HFFc6 (cell line): ENCODE measurements at regions not wholly inside any gene's neighbourhood (a gene's known extent, or its start where the extent isn't known, plus 50 kb on each side); places are given as distances from the start of the nearest gene placed in this dataset.
A peak's percentile ranks its signal among the peaks of the same experiment; 100 is the strongest.

Experiments used
- DNase-seq: peaks from one replicate; pipeline ENCODE4 v3.0.0-alpha.2; 2018
- H3K27ac Mint-ChIP-seq: 2 replicates; pipeline ENCODE4 v1.8.0; 2020; ENCODE audit warnings: mild to moderate bottlenecking, mixed read lengths
- H3K27me3 Mint-ChIP-seq: 2 replicates; pipeline ENCODE4 v1.8.0; 2021; ENCODE audit warnings: mild to moderate bottlenecking, moderate library complexity, mixed read lengths; ENCODE audit not compliant: insufficient read depth
- H3K36me3 Mint-ChIP-seq: 2 replicates; pipeline ENCODE4 v1.8.0; 2021; ENCODE audit warnings: low read depth, mixed read lengths
- H3K4me1 Mint-ChIP-seq: 2 replicates; pipeline ENCODE4 v1.8.0; 2020; ENCODE audit warnings: low read depth, mixed read lengths
- H3K4me3 Mint-ChIP-seq: 2 replicates; pipeline ENCODE4 v1.8.0; 2020; ENCODE audit warnings: mild to moderate bottlenecking, moderate library complexity, mixed read lengths
- H3K9me3 Mint-ChIP-seq: 2 replicates; pipeline ENCODE4 v1.8.0; 2020; ENCODE audit warnings: mild to moderate bottlenecking, mixed read lengths
- CTCF ChIP-seq: fragments of 200-600 bp; sonication (generic); IDR thresholded peaks from 2 replicates; pipeline ENCODE4 v1.5.0; 2021; ENCODE audit warnings: antibody characterized with exemption, mild to moderate bottlenecking

- Mint-ChIP-seq H3K9me3 (no peaks in the 10 kb centered on the region), H3K27me3 (peaks cover 46% of the 10 kb centered on the region)
Observed at GRCh38 chr6:33963136-33963750, 159.4 kb upstream of the MLN start.

GRCh38 chr6:33962246-33963027 lies 158.6 kb upstream of the MLN start:
- Mint-ChIP-seq H3K4me3 (no peak overlapping the region), H3K36me3 (no peaks in the 10 kb centered on the region), H3K27me3 (peaks cover 42% of the 10 kb centered on the region), H3K4me1 (peaks cover 14% of the 10 kb centered on the region), H3K27ac (no peak overlapping the region), H3K9me3 (no peaks in the 10 kb centered on the region)
- DNase-seq = peak; percentile 14
- no peak for TF ChIP-seq CTCF

More at GRCh38 chr6:33963136-33963750, 159.4 kb upstream of the MLN start:
- H3K36me3 Mint-ChIP-seq = no peaks in the 10 kb centered on the region
- no peak overlapping the region for H3K4me3 Mint-ChIP-seq
- DNase-seq = no peak
- no peak overlapping the region for H3K27ac Mint-ChIP-seq
- TF ChIP-seq CTCF = no peak
- H3K4me1 Mint-ChIP-seq = peaks cover 22% of the 10 kb centered on the region

GRCh38 chr6:33961691-33962090 lies 157.9 kb upstream of the MLN start:
- DNase-seq = no peak
- no peak overlapping the region for H3K27ac Mint-ChIP-seq
- H3K9me3 Mint-ChIP-seq = no peaks in the 10 kb centered on the region
- peaks cover 40% of the 10 kb centered on the region for H3K27me3 Mint-ChIP-seq
- no peak for TF ChIP-seq CTCF
- no peaks in the 10 kb centered on the region for H3K36me3 Mint-ChIP-seq
- H3K4me1 Mint-ChIP-seq = peaks cover 8% of the 10 kb centered on the region
- no peak overlapping the region for H3K4me3 Mint-ChIP-seq

GRCh38 chr6:33960345-33961313 lies 156.8 kb upstream of the MLN start:
- TF ChIP-seq CTCF = no peak
- peaks cover 42% of the 10 kb centered on the region for H3K27me3 Mint-ChIP-seq
- no peak overlapping the region for H3K27ac Mint-ChIP-seq
- no peaks in the 10 kb centered on the region for H3K9me3 Mint-ChIP-seq
- H3K4me3 Mint-ChIP-seq = no peak overlapping the region
- no peak for DNase-seq
- peaks cover 8% of the 10 kb centered on the region for H3K4me1 Mint-ChIP-seq
- H3K36me3 Mint-ChIP-seq = no peaks in the 10 kb centered on the region

DNA sequence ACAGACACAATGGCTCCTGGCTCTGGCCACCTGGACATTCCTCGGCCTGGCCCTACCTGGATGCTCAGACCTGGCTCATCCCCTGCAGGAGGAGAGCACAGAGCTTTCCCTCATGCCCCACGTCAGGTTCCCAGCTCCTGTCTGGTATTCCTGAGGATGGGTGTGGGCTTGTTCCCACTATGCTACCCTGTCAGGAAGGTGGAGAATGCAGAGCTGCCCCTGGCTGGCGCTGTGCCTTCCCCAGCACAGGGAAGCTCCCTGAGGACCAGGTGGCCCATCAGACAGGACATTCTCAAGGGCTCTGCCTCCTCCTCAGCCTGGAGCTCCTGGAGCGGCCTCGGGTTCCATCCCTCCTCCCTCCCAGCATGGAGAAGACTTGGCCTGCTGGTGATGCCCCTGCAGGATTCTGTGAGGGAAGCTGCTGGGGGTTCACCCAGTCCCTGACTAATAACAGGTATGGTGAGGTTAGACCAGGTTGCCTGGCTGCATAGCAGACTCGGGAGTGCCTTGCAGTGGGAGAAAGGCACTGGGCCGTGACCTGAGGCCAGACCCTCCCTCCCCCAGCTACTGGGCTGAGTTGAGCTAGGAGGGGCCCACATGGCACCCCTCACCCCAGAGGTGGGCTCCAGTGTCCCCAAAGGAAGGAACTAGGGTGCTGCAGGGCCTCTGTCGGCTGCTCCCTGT lies 156.0 kb upstream of the MLN start:
- Mint-ChIP-seq H3K27ac (no peak overlapping the region), H3K9me3 (no peaks in the 10 kb centered on the region), H3K4me1 (peaks cover 8% of the 10 kb centered on the region), H3K4me3 (no peak overlapping the region), H3K36me3 (no peaks in the 10 kb centered on the region), H3K27me3 (peaks cover 44% of the 10 kb centered on the region)
- no peak for TF ChIP-seq CTCF
- DNase-seq = no peak
